WTC11 (cell line): ENCODE measurements at regions not wholly inside any gene's neighbourhood (a gene's known extent, or its start where the extent isn't known, plus 50 kb on each side); places are given as distances from the start of the nearest gene placed in this dataset.

ENCODE experiments used
- ATAC-seq: fragments of 200-7000 bp; cut with Tn5 transposase; 2 replicates; pipeline ENCODE4 v1.10.0; 2021; ENCODE audit warnings: mild to moderate bottlenecking, moderate library complexity
- CTCF ChIA-PET: fragments of 300-600 bp; sonication (Branson Sonifier 250); formaldehyde crosslinking; loops from one replicate; lab custom pipeline; 2021; ENCODE audit warnings: antibody characterized with exemption; lab: Charles Lee
- POLR2A ChIA-PET: fragments of 350-600 bp; sonication (Branson Sonifier 250); formaldehyde crosslinking; loops from one replicate; lab custom pipeline; 2021; ENCODE audit warnings: antibody characterized with exemption; lab: Charles Lee
- DNase-seq: peaks from one replicate; pipeline ENCODE4 v3.0.0; 2021; ENCODE audit warnings: low spot score
- H3K27ac Mint-ChIP-seq: 2 replicates; pipeline ENCODE4 v1.8.0; 2021; ENCODE audit warnings: mixed read lengths
- H3K27me3 Mint-ChIP-seq: 2 replicates; pipeline ENCODE4 v1.8.0; 2021; ENCODE audit warnings: low read depth, mild to moderate bottlenecking, moderate library complexity, mixed read lengths
- H3K36me3 Mint-ChIP-seq: 2 replicates; pipeline ENCODE4 v1.8.0; 2021; ENCODE audit warnings: mixed read lengths
- H3K4me1 Mint-ChIP-seq: 2 replicates; pipeline ENCODE4 v1.8.0; 2022; ENCODE audit warnings: mixed read lengths
- H3K4me3 Mint-ChIP-seq: 2 replicates; pipeline ENCODE4 v1.8.0; 2021; ENCODE audit warnings: mild to moderate bottlenecking, moderate library complexity, mixed read lengths
- H3K9me3 Mint-ChIP-seq: 2 replicates; pipeline ENCODE4 v1.8.0; 2021; ENCODE audit warnings: mixed read lengths
- ARID4B ChIP-seq: sonication (generic); formaldehyde crosslinking; IDR thresholded peaks from 2 replicates; pipeline ENCODE4 v1.8.0; 2023; ENCODE audit warnings: missing genetic modification reagents, mild to moderate bottlenecking, borderline replicate concordance
- CBFB ChIP-seq: sonication (generic); formaldehyde crosslinking; IDR thresholded peaks from 2 replicates; pipeline ENCODE4 v1.8.1; 2022; ENCODE audit warnings: mild to moderate bottlenecking, low read depth, missing genetic modification reagents
- CREB1 ChIP-seq: sonication (generic); formaldehyde crosslinking; IDR thresholded peaks from 2 replicates; pipeline ENCODE4 v1.8.0; 2023; ENCODE audit warnings: mild to moderate bottlenecking, missing genetic modification reagents
- ESRRA ChIP-seq: sonication (generic); formaldehyde crosslinking; IDR thresholded peaks from 2 replicates; pipeline ENCODE4 v1.8.1; 2022; ENCODE audit warnings: mild to moderate bottlenecking, missing genetic modification reagents, borderline replicate concordance
- GABPB1 ChIP-seq: sonication (generic); formaldehyde crosslinking; IDR thresholded peaks from 2 replicates; pipeline ENCODE4 v1.8.1; 2023; ENCODE audit warnings: mild to moderate bottlenecking, missing genetic modification reagents
- JAZF1 ChIP-seq: fragments of 250-450 bp; sonication (Bioruptor Pico); IDR thresholded peaks from 2 replicates; pipeline ENCODE4 v1.9.0; 2021; ENCODE audit warnings: moderate library complexity, mild to moderate bottlenecking, inconsistent platforms
- PREB ChIP-seq: sonication (generic); formaldehyde crosslinking; IDR thresholded peaks from 2 replicates; pipeline ENCODE4 v1.8.1; 2022; ENCODE audit warnings: mild to moderate bottlenecking, missing genetic modification reagents, moderate library complexity, borderline replicate concordance
- SOX15 ChIP-seq: fragments of 250-450 bp; sonication (Bioruptor Pico); IDR thresholded peaks from 2 replicates; pipeline ENCODE4 v1.9.0; 2021; ENCODE audit warnings: mild to moderate bottlenecking
- TCF7 ChIP-seq: sonication (generic); formaldehyde crosslinking; IDR thresholded peaks from 2 replicates; pipeline ENCODE4 v1.8.0; 2022; ENCODE audit warnings: mild to moderate bottlenecking, low read depth, missing genetic modification reagents, moderate library complexity
- ZNF396 ChIP-seq: fragments of 250-450 bp; sonication (Bioruptor Pico); IDR thresholded peaks from 2 replicates; pipeline ENCODE4 v1.8.0; 2021; ENCODE audit warnings: mild to moderate bottlenecking, moderate library complexity, borderline replicate concordance
- ZNF532 ChIP-seq: fragments of 250-450 bp; sonication (Bioruptor Pico); IDR thresholded peaks from 2 replicates; pipeline ENCODE4 v1.9.0; 2021; ENCODE audit warnings: mild to moderate bottlenecking, borderline replicate concordance
- ZNF671 ChIP-seq: fragments of 250-450 bp; sonication (Bioruptor Pico); IDR thresholded peaks from 2 replicates; pipeline ENCODE4 v1.8.0; 2021; ENCODE audit warnings: mild to moderate bottlenecking
- TF ChIP-seq, protein P1 (sequence below): sonication (generic); formaldehyde crosslinking; IDR thresholded peaks from 2 replicates; pipeline ENCODE4 v1.8.0; 2022; ENCODE audit warnings: mild to moderate bottlenecking, missing genetic modification reagents
- TF ChIP-seq, protein P2 (sequence below): sonication (generic); formaldehyde crosslinking; IDR thresholded peaks from 2 replicates; pipeline ENCODE4 v1.8.1; 2023; ENCODE audit warnings: mild to moderate bottlenecking, missing genetic modification reagents
- TF ChIP-seq, protein P3 (sequence below): sonication (generic); formaldehyde crosslinking; IDR thresholded peaks from 2 replicates; pipeline ENCODE4 v1.8.1; 2023; ENCODE audit warnings: mild to moderate bottlenecking, missing genetic modification reagents, moderate library complexity
- TF ChIP-seq, protein P4 (sequence below): sonication (generic); formaldehyde crosslinking; IDR thresholded peaks from 2 replicates; pipeline ENCODE4 v1.8.1; 2023; ENCODE audit warnings: mild to moderate bottlenecking, moderate library complexity, missing genetic modification reagents
- TF ChIP-seq, protein P5 (sequence below): sonication (generic); formaldehyde crosslinking; IDR thresholded peaks from 2 replicates; pipeline ENCODE4 v1.8.1; 2023; ENCODE audit warnings: mild to moderate bottlenecking, missing genetic modification reagents, borderline replicate concordance

- TF ChIP-seq, protein P1, sequence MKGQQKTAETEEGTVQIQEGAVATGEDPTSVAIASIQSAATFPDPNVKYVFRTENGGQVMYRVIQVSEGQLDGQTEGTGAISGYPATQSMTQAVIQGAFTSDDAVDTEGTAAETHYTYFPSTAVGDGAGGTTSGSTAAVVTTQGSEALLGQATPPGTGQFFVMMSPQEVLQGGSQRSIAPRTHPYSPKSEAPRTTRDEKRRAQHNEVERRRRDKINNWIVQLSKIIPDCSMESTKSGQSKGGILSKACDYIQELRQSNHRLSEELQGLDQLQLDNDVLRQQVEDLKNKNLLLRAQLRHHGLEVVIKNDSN (CRISPR knock-in tag), result no peak
These were observed 71.8 kb upstream of the TMX1 start (continued) for GRCh38 chr14:51168215-51168613.

DNA sequence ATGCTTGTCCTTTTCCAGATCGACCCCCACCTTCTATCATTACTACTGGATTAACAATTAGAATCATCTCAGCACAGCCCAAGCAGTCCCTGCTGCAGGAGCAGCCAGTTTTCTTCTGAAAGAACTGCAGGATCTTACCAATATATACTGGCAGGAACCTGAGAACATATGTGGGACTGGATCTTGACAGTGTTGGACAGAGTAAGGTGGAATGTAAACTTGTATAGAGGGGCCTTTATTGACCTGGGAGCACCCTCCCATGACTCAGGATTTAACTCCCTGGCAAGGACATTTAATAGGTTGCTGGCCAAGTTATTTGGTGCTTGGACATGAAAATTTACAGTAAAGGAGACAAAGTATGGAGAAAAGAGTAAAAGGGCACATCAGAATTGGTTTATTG is 66.2 kb upstream of the TMX1 start:
- Mint-ChIP-seq H3K4me3 (no peak overlapping the region), H3K27me3 (no peaks in the 10 kb centered on the region; the same call in none of the 2 replicates), H3K36me3 (no peaks in the 10 kb centered on the region), H3K9me3 (no peaks in the 10 kb centered on the region), H3K27ac (no peak overlapping the region), H3K4me1 (peaks cover 18% of the 10 kb centered on the region)
- DNase-seq (no peak), ATAC-seq (no peak)
- ChIA-PET POLR2A (no interaction called here), CTCF (no interaction called here)
- no peak for TF ChIP-seq ARID4B (CRISPR knock-in tag)
- TF ChIP-seq, protein P2, sequence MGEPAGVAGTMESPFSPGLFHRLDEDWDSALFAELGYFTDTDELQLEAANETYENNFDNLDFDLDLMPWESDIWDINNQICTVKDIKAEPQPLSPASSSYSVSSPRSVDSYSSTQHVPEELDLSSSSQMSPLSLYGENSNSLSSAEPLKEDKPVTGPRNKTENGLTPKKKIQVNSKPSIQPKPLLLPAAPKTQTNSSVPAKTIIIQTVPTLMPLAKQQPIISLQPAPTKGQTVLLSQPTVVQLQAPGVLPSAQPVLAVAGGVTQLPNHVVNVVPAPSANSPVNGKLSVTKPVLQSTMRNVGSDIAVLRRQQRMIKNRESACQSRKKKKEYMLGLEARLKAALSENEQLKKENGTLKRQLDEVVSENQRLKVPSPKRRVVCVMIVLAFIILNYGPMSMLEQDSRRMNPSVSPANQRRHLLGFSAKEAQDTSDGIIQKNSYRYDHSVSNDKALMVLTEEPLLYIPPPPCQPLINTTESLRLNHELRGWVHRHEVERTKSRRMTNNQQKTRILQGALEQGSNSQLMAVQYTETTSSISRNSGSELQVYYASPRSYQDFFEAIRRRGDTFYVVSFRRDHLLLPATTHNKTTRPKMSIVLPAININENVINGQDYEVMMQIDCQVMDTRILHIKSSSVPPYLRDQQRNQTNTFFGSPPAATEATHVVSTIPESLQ (CRISPR knock-in tag), result no peak
- TF ChIP-seq ESRRA (CRISPR knock-in tag), result no peak
- TF ChIP-seq, protein P3, sequence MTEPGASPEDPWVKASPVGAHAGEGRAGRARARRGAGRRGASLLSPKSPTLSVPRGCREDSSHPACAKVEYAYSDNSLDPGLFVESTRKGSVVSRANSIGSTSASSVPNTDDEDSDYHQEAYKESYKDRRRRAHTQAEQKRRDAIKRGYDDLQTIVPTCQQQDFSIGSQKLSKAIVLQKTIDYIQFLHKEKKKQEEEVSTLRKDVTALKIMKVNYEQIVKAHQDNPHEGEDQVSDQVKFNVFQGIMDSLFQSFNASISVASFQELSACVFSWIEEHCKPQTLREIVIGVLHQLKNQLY, result no peak
- no peak for TF ChIP-seq TCF7 (CRISPR knock-in tag)
- TF ChIP-seq, protein P4, sequence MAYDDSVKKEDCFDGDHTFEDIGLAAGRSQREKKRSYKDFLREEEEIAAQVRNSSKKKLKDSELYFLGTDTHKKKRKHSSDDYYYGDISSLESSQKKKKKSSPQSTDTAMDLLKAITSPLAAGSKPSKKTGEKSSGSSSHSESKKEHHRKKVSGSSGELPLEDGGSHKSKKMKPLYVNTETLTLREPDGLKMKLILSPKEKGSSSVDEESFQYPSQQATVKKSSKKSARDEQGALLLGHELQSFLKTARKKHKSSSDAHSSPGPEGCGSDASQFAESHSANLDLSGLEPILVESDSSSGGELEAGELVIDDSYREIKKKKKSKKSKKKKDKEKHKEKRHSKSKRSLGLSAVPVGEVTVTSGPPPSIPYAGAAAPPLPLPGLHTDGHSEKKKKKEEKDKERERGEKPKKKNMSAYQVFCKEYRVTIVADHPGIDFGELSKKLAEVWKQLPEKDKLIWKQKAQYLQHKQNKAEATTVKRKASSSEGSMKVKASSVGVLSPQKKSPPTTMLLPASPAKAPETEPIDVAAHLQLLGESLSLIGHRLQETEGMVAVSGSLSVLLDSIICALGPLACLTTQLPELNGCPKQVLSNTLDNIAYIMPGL (CRISPR knock-in tag), result no peak
- TF ChIP-seq ZNF671 (CRISPR knock-in tag), result no peak
- TF ChIP-seq, protein P5, sequence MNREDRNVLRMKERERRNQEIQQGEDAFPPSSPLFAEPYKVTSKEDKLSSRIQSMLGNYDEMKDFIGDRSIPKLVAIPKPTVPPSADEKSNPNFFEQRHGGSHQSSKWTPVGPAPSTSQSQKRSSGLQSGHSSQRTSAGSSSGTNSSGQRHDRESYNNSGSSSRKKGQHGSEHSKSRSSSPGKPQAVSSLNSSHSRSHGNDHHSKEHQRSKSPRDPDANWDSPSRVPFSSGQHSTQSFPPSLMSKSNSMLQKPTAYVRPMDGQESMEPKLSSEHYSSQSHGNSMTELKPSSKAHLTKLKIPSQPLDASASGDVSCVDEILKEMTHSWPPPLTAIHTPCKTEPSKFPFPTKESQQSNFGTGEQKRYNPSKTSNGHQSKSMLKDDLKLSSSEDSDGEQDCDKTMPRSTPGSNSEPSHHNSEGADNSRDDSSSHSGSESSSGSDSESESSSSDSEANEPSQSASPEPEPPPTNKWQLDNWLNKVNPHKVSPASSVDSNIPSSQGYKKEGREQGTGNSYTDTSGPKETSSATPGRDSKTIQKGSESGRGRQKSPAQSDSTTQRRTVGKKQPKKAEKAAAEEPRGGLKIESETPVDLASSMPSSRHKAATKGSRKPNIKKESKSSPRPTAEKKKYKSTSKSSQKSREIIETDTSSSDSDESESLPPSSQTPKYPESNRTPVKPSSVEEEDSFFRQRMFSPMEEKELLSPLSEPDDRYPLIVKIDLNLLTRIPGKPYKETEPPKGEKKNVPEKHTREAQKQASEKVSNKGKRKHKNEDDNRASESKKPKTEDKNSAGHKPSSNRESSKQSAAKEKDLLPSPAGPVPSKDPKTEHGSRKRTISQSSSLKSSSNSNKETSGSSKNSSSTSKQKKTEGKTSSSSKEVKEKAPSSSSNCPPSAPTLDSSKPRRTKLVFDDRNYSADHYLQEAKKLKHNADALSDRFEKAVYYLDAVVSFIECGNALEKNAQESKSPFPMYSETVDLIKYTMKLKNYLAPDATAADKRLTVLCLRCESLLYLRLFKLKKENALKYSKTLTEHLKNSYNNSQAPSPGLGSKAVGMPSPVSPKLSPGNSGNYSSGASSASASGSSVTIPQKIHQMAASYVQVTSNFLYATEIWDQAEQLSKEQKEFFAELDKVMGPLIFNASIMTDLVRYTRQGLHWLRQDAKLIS, result no peak
- no peak for TF ChIP-seq ZNF396 (CRISPR knock-in tag)
- no peak for TF ChIP-seq CREB1 (CRISPR knock-in tag)
- TF ChIP-seq GABPB1 (CRISPR knock-in tag), result no peak
- TF ChIP-seq CBFB (CRISPR knock-in tag), result no peak
- no peak for TF ChIP-seq ZNF532
- TF ChIP-seq JAZF1, result no peak
- TF ChIP-seq PREB, result no peak
- no peak for TF ChIP-seq SOX15 (CRISPR knock-in tag)
